Activated CD4-positive, alpha-beta T cell treated with anti-CD3 and anti-CD28 coated beads for 1 hour (primary cell): ENCODE measurements at regions not wholly inside any gene's neighbourhood (a gene's known extent, or its start where the extent isn't known, plus 50 kb on each side); places are given as distances from the start of the nearest gene placed in this dataset.
"Not testable (repeated sequence)": the region's sequence is repeated elsewhere in the genome, so short reads cannot be mapped to it uniquely, and the experiment has no call there.

Source experiments
- DNase-seq: peaks from one replicate; pipeline ENCODE4 v3.0.0-alpha.2; 2020

DNA sequence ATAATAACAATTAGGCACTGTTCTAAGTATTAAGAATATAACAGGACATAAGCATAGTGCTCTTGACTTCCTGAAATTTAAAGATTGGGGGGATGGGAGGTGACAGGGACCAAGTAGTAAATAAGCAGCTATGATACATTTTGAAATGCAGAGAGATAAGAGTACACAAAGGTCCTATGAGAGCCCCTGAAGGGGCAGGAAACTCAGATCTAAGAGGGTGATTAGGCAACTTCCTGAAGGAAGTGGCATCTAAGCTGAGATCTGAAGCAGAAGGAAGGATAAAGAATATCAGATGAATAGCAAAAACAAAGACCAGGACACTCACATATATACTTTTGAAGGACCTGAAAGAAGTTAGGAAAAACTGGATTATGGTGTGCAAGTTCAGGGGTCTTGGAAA lies 415.2 kb upstream of the FRG2C start:
- DNase-seq = no peak

DNA sequence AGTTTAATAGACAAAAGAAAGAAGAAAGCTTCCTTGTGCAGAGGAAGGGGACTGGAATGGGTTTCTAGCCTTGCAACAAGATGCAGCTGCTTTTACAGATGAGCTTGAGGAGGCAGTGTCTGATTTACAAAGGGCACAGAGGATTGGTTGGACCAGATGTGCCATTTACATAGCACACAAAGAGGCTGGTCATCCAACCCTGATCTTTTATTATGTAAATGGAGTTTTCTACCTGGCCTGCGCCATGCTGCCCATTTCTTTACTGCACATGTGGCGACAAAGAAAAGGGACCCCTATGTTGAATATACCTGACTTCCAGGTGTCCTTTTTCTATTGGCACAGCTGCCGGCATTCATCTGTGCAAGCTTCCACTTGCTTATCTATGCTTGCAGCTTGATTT lies 409.4 kb upstream of the FRG2C start:
- no peak for DNase-seq

DNA sequence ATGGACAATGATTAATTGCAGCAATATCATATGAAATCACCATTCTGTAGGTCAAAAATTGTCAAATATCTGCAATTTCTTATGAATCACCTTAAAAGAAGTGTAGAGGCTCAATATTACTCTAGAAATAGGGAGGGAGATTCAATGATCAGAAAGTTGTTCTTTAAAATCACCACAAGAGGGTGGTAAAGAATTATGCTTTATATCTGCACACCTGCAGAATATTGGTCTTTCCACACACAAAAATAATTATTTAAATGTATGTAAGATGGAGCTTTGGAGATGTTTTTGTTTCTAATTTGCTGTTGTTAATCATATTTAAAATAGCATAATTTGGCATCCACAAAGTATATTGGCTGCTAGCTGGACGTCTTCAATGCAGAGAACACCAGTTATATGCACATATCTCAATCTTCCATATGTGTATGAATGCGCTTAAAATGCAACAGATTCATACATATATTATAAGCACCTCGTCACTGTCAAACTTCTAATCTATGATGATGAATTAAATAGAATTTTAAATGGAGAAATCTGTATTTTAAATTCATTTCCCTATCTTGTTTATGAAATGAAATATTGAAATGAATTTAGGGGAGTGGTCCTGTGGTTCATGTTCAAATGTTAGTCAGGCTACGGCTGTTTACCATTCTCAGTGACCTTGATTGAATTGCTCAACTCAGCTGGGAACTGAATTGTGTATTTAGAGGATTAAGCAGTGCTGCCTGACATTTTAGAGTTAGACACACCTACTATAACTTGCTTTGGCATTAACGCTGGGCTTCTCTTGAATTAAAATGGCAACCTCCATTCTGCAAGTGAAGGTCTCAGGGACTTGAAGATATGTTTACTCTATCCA lies 405.1 kb upstream of the FRG2C start:
- DNase-seq = not testable (repeated sequence)

DNA sequence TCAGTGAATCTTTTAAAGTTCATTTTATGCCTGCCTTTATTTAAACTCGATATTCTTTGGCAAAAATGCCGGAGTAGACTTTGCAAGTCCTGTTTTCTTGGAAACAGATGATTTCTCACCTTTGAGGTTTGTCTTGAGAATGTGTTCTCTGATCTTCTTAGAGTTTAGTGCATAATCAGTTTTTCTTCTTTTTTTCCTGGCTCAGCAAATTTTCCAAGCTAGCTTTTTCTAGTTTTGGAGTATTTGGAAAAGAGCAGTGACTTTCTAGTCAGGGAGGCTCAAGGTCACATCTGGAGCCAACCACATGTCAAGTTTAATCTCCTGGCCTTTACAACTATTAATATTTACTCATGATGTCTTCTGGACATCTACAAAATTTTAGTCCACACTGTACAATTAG lies 403.2 kb upstream of the FRG2C start:
- not testable (repeated sequence) for DNase-seq

DNA sequence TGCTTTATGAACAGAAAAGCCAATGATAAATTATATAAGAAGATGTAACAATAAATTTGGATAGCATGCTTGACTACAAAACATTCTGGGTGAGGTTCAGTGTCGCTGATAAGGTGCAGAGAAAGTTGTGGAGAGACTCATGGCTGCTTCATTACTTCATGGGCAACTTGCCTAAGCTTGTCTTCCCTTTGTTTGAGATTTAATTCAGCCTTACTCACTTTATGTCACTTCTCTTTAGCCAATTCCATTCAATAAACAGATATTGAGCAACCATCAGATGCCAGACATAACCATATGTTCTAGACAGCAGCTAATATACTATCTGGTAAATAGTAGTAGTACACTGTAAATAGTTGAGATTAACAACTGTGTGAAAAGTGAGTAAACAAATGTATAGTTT lies 401.5 kb upstream of the FRG2C start:
- no peak for DNase-seq

DNA sequence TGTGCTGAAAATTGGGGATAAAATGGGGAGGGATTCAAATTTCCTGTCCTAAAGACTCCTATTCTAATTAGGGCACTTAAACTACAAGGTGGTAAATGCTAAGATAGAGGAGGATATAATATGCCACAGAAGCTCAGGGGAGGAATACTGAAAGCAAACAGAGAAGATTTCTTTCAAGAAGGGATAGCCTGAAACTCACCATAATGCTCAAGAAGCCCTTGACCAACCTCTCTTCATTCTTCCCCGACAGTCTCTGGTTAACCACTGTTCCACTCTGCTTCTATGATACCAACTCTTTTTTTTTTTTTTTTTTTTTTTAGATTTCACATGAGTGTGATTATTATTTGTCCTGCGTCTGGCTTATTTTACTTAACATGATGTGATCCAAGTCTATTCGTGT lies 398.2 kb upstream of the FRG2C start:
- no peak for DNase-seq

DNA sequence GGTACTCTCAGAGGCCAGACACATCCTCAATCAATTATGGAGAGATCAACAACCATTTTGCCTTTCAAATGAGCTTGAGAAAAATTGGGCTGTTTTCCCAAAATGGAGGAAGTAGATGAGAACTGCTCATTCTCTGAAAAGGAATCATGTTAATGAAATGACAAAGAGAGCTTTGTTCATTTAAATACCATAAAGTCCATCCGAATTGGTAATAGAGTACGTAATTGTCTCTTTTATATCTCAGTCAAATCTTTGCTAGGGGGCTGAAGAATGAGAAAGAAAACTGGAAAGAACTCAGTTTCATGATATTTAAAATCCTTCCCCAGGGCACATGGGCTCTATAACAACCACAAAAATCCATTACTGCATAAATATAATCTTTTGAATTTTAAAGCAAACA lies 395.6 kb upstream of the FRG2C start:
- not testable (repeated sequence) for DNase-seq

DNA sequence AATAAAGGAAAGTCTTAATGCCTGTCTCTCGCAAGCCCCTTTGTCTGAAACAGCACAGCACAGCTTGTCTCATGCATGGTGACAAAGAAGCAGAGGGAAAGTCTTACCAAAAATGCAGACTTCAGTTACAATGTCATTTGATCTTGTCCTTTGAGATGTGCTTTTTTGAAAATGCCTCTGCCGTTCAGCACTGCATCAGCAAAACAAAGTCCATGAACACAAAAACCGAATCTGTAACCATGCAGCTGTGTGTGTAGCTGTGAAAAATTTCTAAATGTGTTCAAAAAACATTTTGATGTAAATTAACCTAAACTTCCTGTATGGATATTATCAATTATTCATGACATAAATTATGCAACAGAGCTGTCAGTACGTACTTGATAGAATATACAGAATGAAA lies 391.9 kb upstream of the FRG2C start:
- DNase-seq = not testable (repeated sequence)

DNA sequence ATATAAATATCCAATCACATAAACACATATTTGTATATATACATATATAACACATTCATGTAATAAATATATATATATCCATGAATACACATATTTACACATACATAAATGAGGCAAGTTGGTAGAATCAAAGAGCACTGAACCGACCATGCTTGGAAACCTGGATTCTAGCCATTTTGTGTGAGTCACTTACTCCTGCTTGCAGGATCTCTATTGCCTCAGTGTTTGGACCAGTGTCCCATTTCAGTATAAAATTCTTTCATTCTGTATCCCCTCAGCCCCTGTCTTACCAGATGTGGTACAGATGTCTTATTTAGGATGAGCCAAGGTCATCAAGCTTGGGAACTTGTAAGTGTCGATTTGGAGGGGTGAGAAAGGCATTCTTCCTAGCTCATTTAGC lies 391.4 kb upstream of the FRG2C start:
- no peak for DNase-seq

DNA sequence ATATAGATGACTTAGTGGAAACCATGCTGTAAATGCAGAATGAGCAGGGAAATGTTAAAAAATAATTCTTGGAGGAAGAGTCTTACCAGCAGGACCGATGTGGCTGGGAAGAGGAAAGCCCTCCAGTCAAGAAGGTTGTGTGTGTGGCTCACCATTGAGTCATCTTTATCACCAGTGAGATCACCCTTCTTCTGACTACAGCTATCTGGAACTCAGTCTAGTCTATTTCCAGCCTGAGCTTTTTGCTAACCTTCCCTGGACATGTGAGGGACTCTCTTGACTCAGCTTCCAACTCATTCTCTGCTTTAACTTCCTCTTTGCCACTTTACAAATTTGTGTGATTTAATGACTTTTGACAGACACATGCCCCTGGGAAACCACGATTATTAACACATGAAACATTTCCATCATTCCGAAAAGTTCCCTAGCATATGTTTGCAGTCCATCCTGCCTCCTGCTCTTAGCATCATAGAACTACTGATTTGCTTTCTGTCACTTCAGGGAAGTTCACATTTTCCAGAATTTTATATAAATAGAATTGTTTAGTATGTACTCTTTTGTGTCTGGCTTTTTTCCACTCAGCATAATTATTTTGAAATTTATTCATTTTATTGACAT lies 378.5 kb upstream of the FRG2C start:
- not testable (repeated sequence) for DNase-seq

DNA sequence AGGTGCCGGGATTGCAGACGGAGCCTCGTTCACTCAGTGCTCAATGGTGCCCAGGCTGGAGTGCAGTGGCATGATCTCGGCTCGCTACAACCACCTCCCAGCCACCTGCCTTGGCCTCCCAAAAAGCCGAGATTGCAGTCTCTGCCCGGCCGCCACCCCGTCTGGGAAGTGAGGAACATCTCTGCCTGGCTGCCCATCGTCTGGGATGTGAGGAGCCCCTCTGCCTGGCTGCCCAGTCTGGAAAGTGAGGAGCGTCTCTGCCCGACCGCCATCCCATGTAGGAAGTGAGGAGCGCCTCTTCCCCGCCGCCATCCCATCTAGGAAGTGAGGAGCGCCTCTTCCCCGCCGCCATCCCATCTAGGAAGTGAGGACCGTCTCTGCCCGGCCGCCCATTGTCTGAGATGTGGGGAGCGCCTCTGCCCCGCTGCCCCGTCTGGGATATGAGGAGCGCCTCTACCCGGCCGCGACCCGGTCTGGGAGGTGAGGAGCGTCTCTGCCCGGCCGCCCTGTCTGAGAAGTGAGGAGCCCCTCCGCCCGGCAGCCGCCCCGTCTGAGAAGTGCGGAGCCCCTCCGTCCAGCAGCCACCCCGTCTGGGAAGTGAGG lies 375.1 kb upstream of the FRG2C start:
- DNase-seq = not testable (repeated sequence)

DNA sequence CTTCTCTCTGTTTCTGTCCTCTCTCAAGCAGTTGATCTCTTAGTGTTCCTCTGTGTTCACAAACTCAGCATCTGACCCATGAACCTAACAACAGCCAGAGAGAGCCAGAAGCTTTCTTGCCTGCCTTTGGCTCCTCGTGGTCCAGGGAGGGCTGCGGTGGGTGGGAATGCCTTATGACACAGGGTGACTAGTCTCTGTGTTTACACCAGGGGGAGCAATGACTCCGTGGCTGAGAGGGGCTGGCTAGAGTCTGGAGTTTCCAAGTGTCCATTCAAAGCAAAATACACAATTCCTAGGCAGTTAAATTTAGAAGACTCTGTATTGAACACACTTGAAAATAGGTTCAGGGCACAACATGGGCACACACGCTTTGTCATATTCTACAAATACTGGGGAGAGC lies 370.0 kb upstream of the FRG2C start:
- DNase-seq = no peak

DNA sequence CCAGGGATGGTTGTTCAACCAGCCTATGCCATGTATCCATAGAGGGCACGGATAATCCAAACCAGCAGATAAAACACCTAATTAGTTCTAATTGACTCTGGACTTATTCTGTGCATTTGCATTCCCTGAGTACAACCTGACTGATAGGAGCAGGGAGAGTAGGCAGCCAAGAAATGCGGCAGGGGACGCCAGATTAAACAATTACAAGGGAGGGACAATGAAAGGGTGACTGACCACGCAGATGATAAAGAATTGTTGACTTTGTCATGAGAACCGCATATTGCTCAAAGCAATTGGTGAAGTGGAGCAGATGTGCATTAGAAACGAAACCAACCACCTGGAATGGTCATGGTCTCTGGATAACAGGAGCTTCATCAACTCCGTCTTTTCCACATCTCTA lies 369.1 kb upstream of the FRG2C start:
- no peak for DNase-seq

DNA sequence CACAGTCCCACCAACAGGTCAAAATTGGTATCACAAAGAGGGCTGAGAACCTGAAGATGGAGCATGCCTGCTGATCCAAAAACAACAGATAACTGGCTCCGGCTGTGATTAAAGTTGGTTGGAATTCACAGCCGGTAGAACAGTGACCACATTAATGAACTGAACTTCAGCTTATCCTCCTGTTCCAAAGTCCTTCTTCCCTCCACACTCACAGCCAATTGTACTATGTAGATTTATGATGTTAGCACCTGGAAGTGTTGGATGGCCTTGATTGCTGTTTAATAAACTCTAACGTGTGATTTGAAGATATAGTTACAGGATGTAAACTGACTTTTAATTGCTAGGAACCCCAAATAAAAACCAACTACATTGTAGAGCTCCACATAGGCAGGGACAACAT lies 367.3 kb upstream of the FRG2C start:
- no peak for DNase-seq

DNA sequence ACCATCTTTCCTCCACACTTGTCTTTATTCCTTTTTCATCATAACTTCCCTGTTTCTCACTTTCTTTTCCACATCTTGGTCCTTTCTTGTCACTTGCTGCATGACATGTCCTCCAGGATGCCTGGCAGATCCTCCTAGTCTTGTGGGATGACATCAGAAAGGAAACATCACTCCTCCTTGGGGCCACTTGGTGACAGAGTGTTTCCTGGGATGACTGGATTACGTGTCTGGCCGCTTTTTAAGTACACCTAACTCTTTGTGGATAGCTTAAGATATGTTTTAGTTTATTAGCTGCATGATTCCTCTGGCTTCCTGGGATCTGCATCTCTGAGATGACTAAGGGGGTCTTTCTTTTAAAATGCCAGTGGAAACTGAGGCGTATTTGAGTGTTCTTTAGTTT lies 363.5 kb upstream of the FRG2C start:
- no peak for DNase-seq

DNA sequence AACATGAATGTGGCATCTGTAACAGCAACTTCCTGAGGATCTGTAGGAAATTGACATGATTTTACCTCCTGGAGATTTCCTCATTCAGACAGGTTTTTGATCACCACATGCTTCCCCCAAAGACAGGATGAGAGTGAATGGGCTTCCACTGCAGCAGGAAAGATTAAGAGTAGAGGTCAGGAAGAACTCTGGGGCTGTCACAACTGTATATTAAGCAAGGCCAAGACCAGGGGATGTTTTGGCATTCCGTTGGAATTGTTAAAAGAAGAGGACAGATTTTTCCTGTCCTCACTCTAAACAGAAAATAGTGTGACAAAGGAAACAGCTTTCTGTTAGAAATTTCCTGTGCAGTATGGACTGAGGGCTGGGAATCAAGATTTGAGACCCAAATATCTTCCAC lies 363.1 kb upstream of the FRG2C start:
- DNase-seq = not testable (repeated sequence)

DNA sequence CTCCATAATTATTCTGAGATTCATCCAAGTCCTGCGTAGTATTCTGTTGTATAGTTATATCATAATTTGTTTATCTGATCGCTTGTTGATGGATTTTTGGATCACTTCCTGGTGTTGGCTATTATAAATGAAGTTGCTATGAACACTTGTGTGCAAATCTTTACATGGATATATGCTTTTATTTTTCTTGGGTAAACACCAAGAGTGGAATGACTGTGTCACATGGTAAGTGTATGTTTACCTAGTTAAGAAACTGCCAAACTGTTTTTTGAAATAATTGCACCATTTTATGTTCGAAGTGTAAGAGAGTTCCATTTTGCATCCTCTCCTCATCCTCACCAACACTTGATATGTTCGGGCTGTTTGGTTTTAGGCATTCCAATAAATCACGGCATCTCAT lies 360.4 kb upstream of the FRG2C start:
- DNase-seq = no peak

DNA sequence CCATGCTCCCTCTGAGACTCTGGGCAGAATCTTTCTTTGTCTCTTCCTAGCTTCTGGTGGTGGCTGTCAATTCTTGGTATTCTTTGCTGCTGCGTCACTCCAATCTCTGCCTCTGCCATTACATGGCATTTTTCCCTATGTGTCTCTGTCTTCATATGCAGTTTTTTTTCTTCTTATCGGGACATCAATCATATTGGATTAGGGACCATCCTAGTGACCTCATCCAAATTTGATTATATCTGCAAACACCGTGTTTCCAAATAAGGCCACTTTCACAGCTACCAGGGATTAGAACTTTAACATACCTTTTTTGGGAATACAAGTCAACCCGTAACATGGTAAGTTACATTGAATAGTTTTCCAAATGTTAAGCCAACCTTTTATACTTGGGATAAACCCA lies 358.2 kb upstream of the FRG2C start:
- DNase-seq = no peak

DNA sequence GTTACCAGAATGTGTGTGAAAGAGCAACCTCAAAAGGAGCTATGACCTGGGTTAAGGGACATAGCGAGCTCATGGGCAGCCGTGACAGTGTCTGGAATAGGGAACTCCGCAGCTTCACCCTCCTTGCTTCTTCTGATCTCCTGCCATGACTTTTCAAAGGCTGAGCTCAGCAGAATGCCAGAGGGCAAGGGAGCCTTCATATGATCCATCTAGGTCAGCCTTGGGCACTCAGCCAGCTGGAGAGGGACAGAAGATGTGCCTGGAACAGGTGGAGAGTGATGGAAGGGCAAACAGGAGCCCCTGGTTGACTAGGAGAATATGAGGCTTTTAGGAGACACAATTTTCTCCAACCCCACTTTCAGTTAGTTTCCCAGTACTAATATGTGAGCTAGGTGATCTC lies 352.8 kb upstream of the FRG2C start:
- DNase-seq = not testable (repeated sequence)

DNA sequence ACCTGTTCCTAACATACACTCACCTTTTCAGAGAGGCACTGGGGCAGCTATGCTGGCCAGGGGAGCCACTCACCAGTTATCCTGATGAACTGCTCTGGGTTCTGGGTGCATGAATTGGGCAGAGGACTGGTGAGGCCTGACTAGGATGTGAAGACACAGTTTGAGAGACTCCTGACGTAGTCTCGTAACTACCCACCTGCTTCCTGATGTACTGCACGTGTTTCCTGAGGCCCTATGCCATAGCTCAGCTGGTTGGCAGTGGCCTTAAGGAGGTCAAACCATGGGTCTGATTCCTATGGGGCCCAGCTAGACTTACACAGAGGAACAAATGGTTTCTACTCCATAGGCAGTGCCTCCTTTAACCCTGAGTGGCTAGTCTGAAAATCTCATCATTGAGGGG lies 351.7 kb upstream of the FRG2C start:
- not testable (repeated sequence) for DNase-seq

DNA sequence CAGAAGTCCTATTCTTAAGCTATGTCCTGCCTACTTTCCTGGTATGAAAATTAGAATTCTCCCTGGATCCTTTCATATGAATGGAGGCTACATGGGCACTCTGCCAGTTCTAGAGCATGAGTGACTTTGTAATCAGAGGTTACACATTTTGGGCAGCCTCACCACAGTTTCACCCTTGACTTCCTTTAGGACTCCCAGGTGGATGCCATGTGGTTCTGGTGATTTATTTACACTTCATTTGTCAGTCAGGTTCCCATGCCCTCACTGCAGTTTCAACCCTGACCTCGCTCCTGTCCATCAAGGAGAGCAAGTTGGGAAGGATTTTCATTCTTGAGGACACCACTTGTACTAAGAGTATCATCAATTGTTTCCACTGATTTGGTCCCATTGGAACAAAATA lies 344.4 kb upstream of the FRG2C start:
- not testable (repeated sequence) for DNase-seq

DNA sequence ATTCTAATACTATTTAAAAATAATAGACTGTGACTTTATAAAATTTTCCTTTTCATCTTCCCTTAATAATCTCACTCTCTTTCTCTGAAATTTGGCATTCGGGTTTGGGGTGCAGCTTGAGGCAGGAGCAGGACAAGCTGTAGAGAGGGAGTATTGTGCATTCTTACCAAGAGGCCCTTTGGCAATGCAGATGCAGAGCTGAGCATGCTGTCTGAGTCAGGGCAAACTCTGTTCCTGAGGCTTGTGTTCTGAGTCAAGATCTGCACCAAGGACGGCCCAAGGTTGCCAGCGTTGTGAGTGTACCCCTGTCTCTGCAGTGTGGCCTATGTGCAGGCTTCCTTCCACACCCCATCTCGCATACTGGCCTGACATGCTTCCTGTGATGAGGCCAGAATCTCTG lies 343.8 kb upstream of the FRG2C start:
- DNase-seq = no peak

DNA sequence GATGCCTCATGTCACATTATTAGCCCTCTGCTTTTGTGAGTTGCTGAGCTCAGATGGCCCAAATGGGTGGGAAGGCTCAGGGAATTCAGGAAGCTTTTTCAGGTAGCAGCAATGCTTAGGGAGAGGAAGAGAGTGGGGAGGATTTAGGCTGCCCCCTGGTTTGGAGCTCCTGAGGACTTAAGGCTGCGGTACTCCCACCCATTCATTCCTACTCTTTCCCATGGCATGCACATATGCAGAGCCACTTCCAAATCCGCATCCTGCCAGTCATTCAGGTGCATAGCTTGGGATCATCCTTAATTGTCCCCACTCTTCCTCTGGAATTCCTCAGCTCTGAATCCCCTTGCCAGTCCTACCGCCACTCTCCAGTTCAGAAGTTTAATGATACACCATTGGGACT lies 343.1 kb upstream of the FRG2C start:
- no peak for DNase-seq

DNA sequence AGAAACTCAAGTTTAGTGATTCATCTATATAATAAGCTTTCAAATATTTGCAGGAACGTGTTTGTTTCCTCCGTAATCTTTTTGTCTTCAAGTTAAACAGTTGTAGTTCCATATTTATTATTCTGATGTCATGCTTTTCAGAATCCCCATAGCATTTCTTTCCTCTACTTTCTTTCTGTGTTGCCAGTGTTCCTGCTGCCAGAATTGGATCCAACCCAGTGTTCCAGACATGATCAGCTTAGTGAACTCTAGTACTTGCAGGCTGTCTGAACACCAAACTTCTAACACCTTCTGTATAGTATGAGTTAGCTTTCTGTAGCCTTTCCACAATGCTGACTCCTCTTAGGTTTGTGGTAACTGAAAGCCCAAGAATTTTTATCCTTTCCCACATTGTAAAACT lies 340.2 kb upstream of the FRG2C start:
- not testable (repeated sequence) for DNase-seq
